H1 (cell line): ENCODE measurements at regions not wholly inside any gene's neighbourhood (a gene's known extent, or its start where the extent isn't known, plus 50 kb on each side); places are given as distances from the start of the nearest gene placed in this dataset.
A peak's percentile ranks its signal among the peaks of the same experiment; 100 is the strongest.

Experiments
- CTCF ChIA-PET: fragments of 300-600 bp; sonication (Branson Sonifier 250); formaldehyde crosslinking; loops from one replicate; lab custom pipeline; 2021; ENCODE audit not compliant: partially characterized antibody; lab: Charles Lee
- POLR2A ChIA-PET: fragments of 300-600 bp; sonication (Branson Sonifier 250); formaldehyde crosslinking; loops from one replicate; lab custom pipeline; 2021; ENCODE audit warnings: inconsistent platforms; ENCODE audit not compliant: partially characterized antibody; lab: Charles Lee
- DNase-seq, 2 experiments: peaks; one replicate each; pipeline versions ENCODE4 v3.0.0 to v3.0.0-alpha.2; 2010 to 2022; ENCODE audit warnings: low spot score in 2 of 2, low read depth in 1 of 2, mixed read lengths in 1 of 2
- FAIRE-seq: peaks from 2 replicates; lab custom pipeline; 2011; peaks lifted over from hg19 to GRCh38; lab: Jason Lieb, UNC
- H2AFZ ChIP-seq: 2 replicates; pipeline ENCODE4 v1.8.1; 2012; ENCODE audit warnings: low read length, inconsistent platforms
- H2AK5ac ChIP-seq: 2 replicates; pipeline ENCODE4 v1.6.1; 2013; ENCODE audit warnings: low read depth, low read length
- H2BK120ac ChIP-seq: replicated peaks from 2 replicates; pipeline ENCODE3; 2013; ENCODE audit warnings: low read depth, low read length, inconsistent platforms
- H2BK12ac ChIP-seq: 2 replicates; pipeline ENCODE4 v1.6.1; 2013; ENCODE audit warnings: low read depth, low read length
- H2BK15ac ChIP-seq: 2 replicates; pipeline ENCODE4 v1.6.1; 2013; ENCODE audit warnings: low read length
- H2BK20ac ChIP-seq: 2 replicates; pipeline ENCODE4 v1.6.1; 2013; ENCODE audit warnings: low read length
- H2BK5ac ChIP-seq: 2 replicates; pipeline ENCODE4 v1.6.1; 2013; ENCODE audit warnings: low read depth, low read length
- H3K14ac ChIP-seq: 2 replicates; pipeline ENCODE4 v1.6.1; 2013; ENCODE audit warnings: inconsistent platforms; ENCODE audit not compliant: insufficient read length
- H3K18ac ChIP-seq: 2 replicates; pipeline ENCODE4 v1.6.1; 2013; ENCODE audit warnings: low read length; ENCODE audit errors: extremely low read depth
- H3K23ac ChIP-seq: 2 replicates; pipeline ENCODE4 v1.6.1; 2013; ENCODE audit warnings: inconsistent platforms; ENCODE audit not compliant: insufficient read length
- H3K23me2 ChIP-seq: 2 replicates; pipeline ENCODE4 v1.6.1; 2013; ENCODE audit warnings: low read depth, low read length
- H3K27ac ChIP-seq: 2 replicates; pipeline ENCODE4 v1.6.1; 2011; ENCODE audit warnings: low read depth, low read length, inconsistent platforms
- H3K27me3 ChIP-seq, 4 experiments: replicated peaks in 1 of 4; 1 replicate in 1 of 4; 2 replicates in 3 of 4; pipeline versions ENCODE4 v1.6.1 to v1.8.1; 2011 to 2013; ENCODE audit warnings: low read length in 3 of 4, mild to moderate bottlenecking in 3 of 4, inconsistent platforms in 2 of 4, mixed read lengths in 2 of 4, moderate library complexity in 1 of 4; ENCODE audit not compliant: control insufficient read depth in 3 of 4, insufficient read depth in 3 of 4; ENCODE audit errors: extremely low read depth in 1 of 4
- H3K36me3 ChIP-seq, 4 experiments: 2 replicates each; pipeline versions ENCODE4 v1.6.1 to v1.8.1; 2011 to 2013; ENCODE audit warnings: mild to moderate bottlenecking in 4 of 4, low read length in 3 of 4, moderate library complexity in 2 of 4, control low read depth in 1 of 4, inconsistent platforms in 1 of 4; ENCODE audit not compliant: insufficient read depth in 4 of 4, control insufficient read depth in 2 of 4
- H3K4ac ChIP-seq: replicated peaks from 2 replicates; pipeline ENCODE3; 2013; ENCODE audit warnings: low read length, low read depth, mixed read lengths, inconsistent platforms; ENCODE audit not compliant: insufficient read length
- H3K4me1 ChIP-seq, 4 experiments: replicated peaks in 1 of 4; 1 replicate in 1 of 4; 2 replicates in 3 of 4; pipeline versions ENCODE4 v1.6.1 to v1.8.1; 2011 to 2013; ENCODE audit warnings: low read length in 3 of 4, inconsistent platforms in 2 of 4, mixed read lengths in 1 of 4; ENCODE audit not compliant: insufficient read depth in 4 of 4, control insufficient read depth in 3 of 4
- H3K4me2 ChIP-seq, 2 experiments: 2 replicates each; pipeline versions ENCODE4 v1.6.1 to v1.8.1; 2011 to 2013; ENCODE audit warnings: low read depth in 2 of 2, low read length in 2 of 2, control low read depth in 1 of 2, inconsistent platforms in 1 of 2, mild to moderate bottlenecking in 1 of 2; ENCODE audit not compliant: insufficient read depth in 1 of 2
- H3K4me3 ChIP-seq, 4 experiments: fragments of 200-600, 300-600 bp in 1 of 4; sonication (generic), shearing (Covaris generic), sonication (Bioruptor Twin) in 1 of 4; 2 replicates each; pipeline versions ENCODE4 v1.5.1 to v1.8.1; 2011 to 2016; ENCODE audit warnings: low read length in 4 of 4, low read depth in 3 of 4, control low read depth in 2 of 4, inconsistent platforms in 2 of 4, mild to moderate bottlenecking in 2 of 4, mixed read lengths in 1 of 4, moderate library complexity in 1 of 4; ENCODE audit not compliant: insufficient read depth in 2 of 4; ENCODE audit errors: extremely low read depth in 1 of 4
- H3K56ac ChIP-seq: replicated peaks from 2 replicates; pipeline ENCODE3; 2013; ENCODE audit warnings: low read depth, mild to moderate bottlenecking, mixed read lengths, low read length, inconsistent platforms; ENCODE audit not compliant: insufficient read length
- H3K79me1 ChIP-seq: 2 replicates; pipeline ENCODE4 v1.6.1; 2013; ENCODE audit warnings: low read depth, low read length, control low read depth
- H3K79me2 ChIP-seq, 2 experiments: 2 replicates each; pipeline versions ENCODE4 v1.6.1 to v1.8.1; 2012 to 2013; ENCODE audit warnings: low read length in 2 of 2, mild to moderate bottlenecking in 2 of 2, inconsistent platforms in 1 of 2; ENCODE audit not compliant: insufficient read depth in 2 of 2, control insufficient read depth in 1 of 2
- H3K9ac ChIP-seq, 4 experiments: replicated peaks in 1 of 4; 1 replicate in 1 of 4; 2 replicates in 3 of 4; pipeline versions ENCODE4 v1.6.1 to v1.8.1; 2011 to 2013; ENCODE audit warnings: low read depth in 3 of 4, low read length in 3 of 4, control low read depth in 2 of 4, mild to moderate bottlenecking in 2 of 4, moderate library complexity in 2 of 4, inconsistent platforms in 1 of 4; ENCODE audit errors: extremely low read depth in 1 of 4
- H3K9me3 ChIP-seq, 2 experiments: 2 replicates each; pipeline versions ENCODE4 v1.6.1 to v1.8.1; 2012 to 2013; ENCODE audit warnings: mild to moderate bottlenecking in 2 of 2, moderate library complexity in 2 of 2, control low read depth in 1 of 2, inconsistent platforms in 1 of 2, low read depth in 1 of 2, low read length in 1 of 2, mixed read lengths in 1 of 2; ENCODE audit not compliant: insufficient read depth in 2 of 2
- H4K20me1 ChIP-seq, 2 experiments: replicated peaks in 1 of 2; 2 replicates each; pipeline versions ENCODE3 to v1.8.1; 2011 to 2013; ENCODE audit warnings: inconsistent platforms in 2 of 2, low read length in 2 of 2, mild to moderate bottlenecking in 1 of 2; ENCODE audit not compliant: insufficient read depth in 2 of 2, control insufficient read depth in 1 of 2
- H4K5ac ChIP-seq: 2 replicates; pipeline ENCODE4 v1.6.1; 2013; ENCODE audit warnings: low read length, low read depth, mixed read lengths, inconsistent platforms; ENCODE audit not compliant: insufficient read length
- H4K8ac ChIP-seq: 2 replicates; pipeline ENCODE4 v1.8.0; 2013; ENCODE audit warnings: mild to moderate bottlenecking, moderate library complexity, low read length, inconsistent platforms; ENCODE audit not compliant: insufficient read depth; ENCODE audit errors: extremely low read depth
- H4K91ac ChIP-seq: replicated peaks from 2 replicates; pipeline ENCODE3; 2013; ENCODE audit warnings: low read length, mixed read lengths, inconsistent platforms; ENCODE audit not compliant: insufficient read length
- ATF3 ChIP-seq: IDR thresholded peaks from 2 replicates; pipeline ENCODE4 v1.6.1; 2011; ENCODE audit warnings: low read depth, mild to moderate bottlenecking, low read length; ENCODE audit not compliant: insufficient read depth
- CBX8 ChIP-seq: fragments of 300-800, 300-1000 bp; sonication (generic); IDR thresholded peaks from 2 replicates; pipeline ENCODE4 v1.7.1; 2016; ENCODE audit warnings: low read depth, low read length, borderline replicate concordance
- EGR1 ChIP-seq: IDR thresholded peaks from 2 replicates; pipeline ENCODE4 v1.6.1; 2011; ENCODE audit warnings: low read depth, low read length, borderline replicate concordance
- GABPA ChIP-seq: IDR thresholded peaks from 2 replicates; pipeline ENCODE4 v1.6.1; 2011; ENCODE audit warnings: mild to moderate bottlenecking, low read length, moderate library complexity, borderline replicate concordance; ENCODE audit not compliant: insufficient read depth
- HDAC6 ChIP-seq: IDR thresholded peaks from one replicate; pipeline ENCODE4 v1.7.1; 2012; ENCODE audit warnings: low read depth, mild to moderate bottlenecking, inconsistent platforms, low read length, moderate library complexity
- KDM4A ChIP-seq: IDR thresholded peaks from one replicate; pipeline ENCODE4 v1.7.1; 2012; ENCODE audit warnings: low read depth, mild to moderate bottlenecking, moderate library complexity, low read length, inconsistent platforms; ENCODE audit not compliant: severe bottlenecking
- MAFK ChIP-seq: IDR thresholded peaks from 2 replicates; pipeline ENCODE4 v1.6.1; 2012; ENCODE audit warnings: low read depth, mild to moderate bottlenecking, improper control_type of control experiment, low read length
- RFX5 ChIP-seq: IDR thresholded peaks from 2 replicates; pipeline ENCODE4 v1.6.1; 2011; ENCODE audit warnings: low read depth, low read length, improper control_type of control experiment, borderline replicate concordance
- SIN3A ChIP-seq, 2 experiments: IDR thresholded peaks in 1 of 2; conservative IDR thresholded peaks in 1 of 2; 2 replicates each; pipeline ENCODE4 v1.6.1; 2011 to 2012; ENCODE audit warnings: low read length in 2 of 2, improper control_type of control experiment in 1 of 2, low read depth in 1 of 2, mild to moderate bottlenecking in 1 of 2
- SIX5 ChIP-seq: IDR thresholded peaks from 2 replicates; pipeline ENCODE4 v1.6.1; 2011; ENCODE audit warnings: mild to moderate bottlenecking, low read depth, low read length
- SP1 ChIP-seq: IDR thresholded peaks from 2 replicates; pipeline ENCODE4 v1.6.1; 2011; ENCODE audit warnings: low read depth, low read length
- SUZ12 ChIP-seq: fragments of 200-600 bp; sonication (generic); IDR thresholded peaks from 2 replicates; pipeline ENCODE4 v1.6.1; 2012; ENCODE audit warnings: mild to moderate bottlenecking, inconsistent platforms, low read length, moderate library complexity, mixed read lengths
- TAF1 ChIP-seq: IDR thresholded peaks from 2 replicates; pipeline ENCODE4 v1.6.1; 2011; ENCODE audit warnings: mild to moderate bottlenecking, low read depth, low read length
- TCF12 ChIP-seq: IDR thresholded peaks from 2 replicates; pipeline ENCODE4 v1.6.1; 2011; ENCODE audit warnings: low read depth, mild to moderate bottlenecking, low read length
- WGBS, 2 experiments: shearing (Covaris generic) in 1 of 2; methylation state at CpG; one replicate each; pipeline versions ENCODE4 v1.1.6 to v1.1.7; 2013 to 2015; ENCODE audit warnings: low lambda C conversion rate in 2 of 2, mixed read lengths in 2 of 2, inconsistent platforms in 1 of 2, low coverage in 1 of 2, missing lambda C conversion rate in 1 of 2; ENCODE audit not compliant: insufficient replicate concordance in 2 of 2, insufficient coverage in 1 of 2, insufficient read length in 1 of 2; ENCODE audit errors: extremely low coverage in 1 of 2, missing lambda C conversion rate in 1 of 2; 5-methylcytosine and 5-hydroxymethylcytosine counted together

- no peaks in the 10 kb centered on the region for H4K20me1 ChIP-seq
- H3K23me2 ChIP-seq, result no peaks in the 10 kb centered on the region; the same call in 1 of the 2 replicates
- H2BK120ac ChIP-seq, result no peak overlapping the region
- peaks cover 0 to 3% of the 10 kb centered on the region in 2 experiments; a peak in 1 of 4 replicates for H3K9me3 ChIP-seq
- H2BK12ac ChIP-seq, result 0 out of 2 replicates have a peak overlapping the region, but pooled peaks have one; percentile 81
- H3K27ac ChIP-seq, result no peak overlapping the region
- H4K5ac ChIP-seq, result no peak overlapping the region
- no peak overlapping the region for H2BK5ac ChIP-seq
- no peak overlapping the region for H2AFZ ChIP-seq
- no peak for DNase-seq
- peak overlapping the region in 1 of 4 experiments; percentile 53; a peak in 1 of 8 replicates for H3K4me3 ChIP-seq
- CTCF ChIA-PET, result no interaction called here
- H3K79me1 ChIP-seq, result no peaks in the 10 kb centered on the region
- H3K79me2 ChIP-seq, result no peaks in the 10 kb centered on the region
- no peak overlapping the region for H3K9ac ChIP-seq
- no peak for FAIRE-seq
- H3K23ac ChIP-seq, result no peak overlapping the region
- peaks cover 0 to 16% (median 6%) of the 10 kb centered on the region in 4 experiments; a peak in 4 of 7 replicates for H3K27me3 ChIP-seq
- no peak overlapping the region for H4K91ac ChIP-seq
- peak overlapping the region; percentile 97; the same call in 1 of the 2 replicates for H2BK20ac ChIP-seq
- H4K8ac ChIP-seq, result no peak overlapping the region
- no peak overlapping the region for H3K56ac ChIP-seq
- H3K4me1 ChIP-seq, result peaks cover 0 to 23% (median 14%) of the 10 kb centered on the region in 4 experiments; a peak in 5 of 7 replicates
- H2AK5ac ChIP-seq, result no peak overlapping the region
- H3K14ac ChIP-seq, result no peak overlapping the region
- H2BK15ac ChIP-seq, result peak overlapping the region; percentile 34
- H3K36me3 ChIP-seq, result no peaks in the 10 kb centered on the region
- WGBS, 2 experiments, result 79% methylated on average over 4 of the region's 4 CpGs; no CpG with 5 or more reads in 1 of the 2 experiments
- H3K4me2 ChIP-seq, result peak overlapping the region in 1 of 2 experiments; percentile 48; a peak in 3 of 4 replicates
- H3K18ac ChIP-seq, result no peak overlapping the region
- no peak overlapping the region for H3K4ac ChIP-seq
- POLR2A ChIA-PET, result no interaction called here
- TF ChIP-seq ATF3 (no peak), SIN3A (conservative IDR thresholded peaks at IDR 0.05 in 1 of 2, IDR thresholded peaks at IDR 0.05 in 1 of 2; ENCODE audit: low read depth in 1 of 2, low read length in 2 of 2) (no peak), SP1 (no peak), SUZ12 (no peak), GABPA (no peak), TAF1 (no peak), EGR1 (no peak), HDAC6 (no peak), KDM4A (no peak), CBX8 (no peak), TCF12 (no peak), SIX5 (no peak), RFX5 (no peak), MAFK (no peak)
Observed at GRCh38 chr2:43099797-43100196, 126.6 kb downstream of the ZFP36L2 start.
